Hematopoietic multipotent progenitor cell treated with erythropoietin and hydrocortisone succinate and interleukin-3 and kit ligand, for 8 days (in vitro differentiated cells): ENCODE measurements at regions not wholly inside any gene's neighbourhood (a gene's known extent, or its start where the extent isn't known, plus 50 kb on each side); places are given as distances from the start of the nearest gene placed in this dataset.
"Not testable (repeated sequence)": the region's sequence is repeated elsewhere in the genome, so short reads cannot be mapped to it uniquely, and the experiment has no call there.

Source experiments
- DNase-seq: peaks from one replicate; pipeline ENCODE4 v3.0.0-alpha.2; 2015

DNA sequence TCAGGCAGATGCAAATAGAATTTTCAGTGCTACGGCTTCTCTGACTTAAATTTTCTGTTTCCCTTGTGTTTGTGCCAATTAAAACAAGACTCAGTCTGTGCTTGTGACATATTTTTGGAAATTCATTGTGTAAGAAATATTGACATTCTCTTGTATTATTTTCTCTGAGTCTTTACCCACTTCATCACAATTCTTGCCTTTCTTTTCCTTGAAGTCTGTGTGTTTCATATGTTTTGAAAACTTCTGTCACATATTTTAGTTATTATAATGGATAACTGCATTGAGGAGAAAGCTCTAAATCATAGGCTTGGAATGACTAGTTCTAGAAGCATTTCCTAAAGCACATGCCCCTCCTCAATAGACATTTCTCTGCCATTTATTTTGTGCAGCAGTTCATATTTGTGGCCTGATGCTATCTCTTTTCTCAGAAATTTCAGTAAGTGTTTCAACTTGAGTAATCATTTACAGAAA, 206.6 kb downstream of the PALM2AKAP2 start:
- no peak for DNase-seq

DNA sequence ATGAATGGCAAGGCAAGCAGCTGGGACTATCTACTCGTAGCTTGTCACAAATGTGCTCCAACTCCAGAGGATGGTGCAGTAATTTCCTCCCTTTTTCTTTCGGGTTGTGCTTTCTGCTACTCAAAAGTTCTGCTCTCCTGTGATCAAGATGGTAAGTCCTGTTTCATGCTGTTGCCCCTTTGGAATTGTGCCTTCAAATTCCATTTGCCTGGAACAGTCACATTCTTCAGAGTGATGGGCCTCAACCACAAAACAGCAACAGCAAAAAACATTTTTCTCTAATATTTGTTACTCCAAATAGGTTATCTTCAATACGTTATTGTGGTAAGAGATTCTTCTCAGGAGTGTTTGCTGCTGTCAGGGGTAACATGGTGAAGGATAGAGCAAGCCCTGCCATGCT, 209.3 kb downstream of the PALM2AKAP2 start:
- DNase-seq, result no peak

DNA sequence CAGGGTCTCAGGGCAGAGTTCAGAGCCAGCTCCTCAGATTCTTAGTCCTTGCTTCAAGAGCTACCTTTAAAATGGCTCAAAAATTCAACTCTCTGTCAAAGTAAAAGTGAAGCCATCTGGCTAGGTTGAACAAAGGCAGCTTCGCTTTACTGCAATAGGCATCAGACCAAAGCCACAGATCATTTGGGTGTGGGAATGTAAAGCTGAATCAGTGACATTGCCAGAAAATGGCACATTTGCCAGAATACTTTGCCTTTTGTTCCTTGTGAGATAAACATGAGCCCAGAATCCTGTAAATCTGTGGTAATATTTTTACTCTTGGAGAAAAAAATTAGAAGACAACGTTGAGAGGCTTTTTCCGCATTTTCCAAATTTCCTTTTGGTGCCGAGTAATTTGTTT, 210.5 kb downstream of the PALM2AKAP2 start:
- DNase-seq, result no peak

DNA sequence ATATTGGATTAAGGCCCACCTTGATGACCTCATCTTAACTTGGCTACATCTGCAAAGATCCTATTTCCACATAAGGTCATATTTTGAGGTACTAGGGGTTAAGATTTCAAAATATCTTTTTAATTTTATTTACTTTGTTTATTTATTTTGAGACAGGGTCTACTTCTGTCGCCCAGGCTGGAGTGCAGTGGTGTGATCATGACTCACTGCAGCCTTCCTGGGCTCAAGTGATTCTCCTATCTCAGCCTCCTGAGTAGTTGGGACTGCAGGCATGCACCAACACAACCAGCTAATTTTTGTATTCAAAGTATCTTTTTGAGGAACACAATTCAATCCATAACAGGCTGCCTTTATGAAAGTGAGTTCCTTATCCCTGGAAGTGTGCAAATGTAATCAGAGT, 212.3 kb downstream of the PALM2AKAP2 start:
- no peak for DNase-seq

DNA sequence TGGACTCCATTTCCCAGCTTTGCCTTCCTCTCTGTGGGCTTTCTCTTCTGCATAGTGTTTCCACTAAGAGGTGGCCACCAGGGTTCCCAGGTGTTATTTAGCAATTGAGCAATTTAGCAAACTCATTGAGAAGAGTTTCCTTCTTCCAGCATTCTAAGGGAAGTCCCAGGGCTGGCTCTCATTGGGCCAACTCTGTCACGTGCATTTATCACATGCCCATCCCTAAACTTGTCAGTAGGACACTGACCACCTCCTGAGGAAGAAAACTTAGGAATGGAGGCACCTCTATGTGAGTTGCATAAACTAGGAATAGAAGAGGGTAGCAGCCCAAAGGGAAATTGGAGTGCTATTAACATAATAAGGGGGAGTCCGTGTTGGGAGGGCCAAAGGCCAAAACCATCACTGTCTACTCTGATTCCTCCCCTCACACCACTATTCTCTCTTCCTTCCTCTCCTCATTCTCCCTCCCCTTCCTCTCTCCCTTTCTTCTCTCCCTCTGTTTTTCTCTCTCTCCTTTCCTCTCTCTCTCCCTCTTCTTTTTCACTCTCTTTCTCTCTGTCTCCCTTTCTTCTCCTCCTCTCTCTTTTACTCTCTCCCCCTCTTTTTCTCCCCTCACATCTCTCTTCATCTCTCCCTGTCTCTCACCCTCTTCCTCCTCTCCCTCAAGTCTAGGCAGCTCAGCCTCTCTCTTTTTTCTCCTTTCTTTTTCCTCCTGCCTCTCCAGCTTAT, 213.4 kb downstream of the PALM2AKAP2 start:
- no peak for DNase-seq

DNA sequence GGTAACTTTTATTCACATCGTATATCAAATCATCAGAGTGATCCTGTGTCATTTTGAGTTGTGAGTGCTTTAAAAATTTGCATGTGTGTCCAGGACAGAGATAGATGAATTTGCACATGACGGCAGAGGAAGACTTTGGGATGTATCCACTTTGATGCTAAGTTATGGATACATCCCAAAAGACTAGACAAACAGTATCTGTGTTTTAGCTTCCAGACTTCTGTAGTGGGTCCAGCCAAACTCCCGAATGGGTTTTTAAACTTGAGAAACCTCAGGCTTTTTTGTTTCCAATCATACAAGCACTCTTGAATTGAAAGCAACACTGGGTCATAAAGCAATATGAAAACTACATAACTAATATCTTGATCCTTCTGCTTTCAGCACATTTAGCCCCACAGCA, 213.8 kb downstream of the C9orf152 start:
- DNase-seq, result no peak

DNA sequence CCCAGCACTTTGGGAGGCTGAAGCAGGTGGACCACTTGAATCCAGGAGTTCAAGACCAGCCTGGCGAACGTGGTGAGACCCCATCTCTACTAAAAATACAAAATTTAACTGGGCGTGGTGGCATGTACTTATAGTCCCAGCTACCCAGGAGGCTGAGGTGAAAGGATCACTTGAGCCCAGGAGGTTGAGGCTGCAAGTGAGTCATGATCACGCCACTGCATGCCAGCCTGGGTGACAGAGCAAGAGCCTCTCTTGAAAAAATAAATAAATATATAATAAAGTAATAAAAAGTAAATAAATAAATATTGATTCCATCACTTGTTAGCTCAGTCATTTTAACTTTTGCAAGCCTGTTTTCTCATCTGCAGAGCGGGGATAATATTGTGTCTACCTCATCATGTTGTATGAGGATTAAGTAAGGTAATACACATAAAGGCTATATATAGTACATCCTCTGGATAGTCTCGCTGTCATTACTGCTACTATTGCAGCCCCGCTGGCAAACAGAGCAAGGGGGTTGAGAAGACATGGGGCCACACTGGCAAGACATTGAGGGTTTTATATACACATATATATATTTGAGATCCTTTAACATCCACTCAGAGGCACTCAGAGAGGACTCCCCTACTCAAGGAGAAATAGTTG, 210.9 kb downstream of the C9orf152 start:
- DNase-seq, result no peak

DNA sequence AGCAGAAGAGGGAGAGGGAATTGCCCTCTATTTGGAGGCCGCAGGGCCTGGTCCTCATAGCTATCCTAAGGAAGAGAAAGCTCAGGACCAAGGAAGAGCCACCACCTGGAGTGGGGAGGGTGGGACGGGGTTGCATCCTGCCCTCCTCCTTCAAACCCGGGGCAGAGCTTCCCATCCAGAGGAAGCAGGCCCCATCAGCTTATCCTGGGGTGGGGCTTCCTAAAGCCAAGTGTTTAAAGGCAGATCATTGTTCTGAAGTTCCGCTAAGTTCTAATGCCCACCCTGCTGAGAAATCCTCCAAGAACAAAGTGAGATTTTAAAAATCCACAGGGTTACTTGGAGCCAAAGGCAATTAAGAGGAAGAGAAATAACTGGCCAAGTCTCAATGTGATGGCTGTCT, 210.3 kb downstream of the C9orf152 start:
- DNase-seq, result no peak

DNA sequence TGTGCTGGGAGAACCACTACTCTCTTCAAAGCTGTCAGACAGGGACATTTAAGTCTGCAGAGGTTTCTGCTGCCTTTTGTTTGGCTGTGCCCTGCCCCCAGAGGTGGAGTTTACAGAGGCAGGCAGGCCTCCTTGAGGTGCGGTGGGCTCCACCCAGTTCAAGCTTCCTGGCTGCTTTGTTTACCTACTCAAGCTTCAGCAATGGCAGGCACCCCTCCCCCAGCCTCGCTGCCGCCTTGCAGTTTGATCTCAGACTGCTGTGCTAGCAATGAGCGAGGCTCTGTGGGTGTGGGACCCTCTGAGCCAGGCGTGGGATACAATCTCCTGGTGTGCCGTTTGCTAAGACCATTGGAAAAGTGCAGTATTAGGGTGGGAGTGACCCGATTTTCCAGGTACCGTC, 202.4 kb downstream of the C9orf152 start:
- DNase-seq, result not testable (repeated sequence)

DNA sequence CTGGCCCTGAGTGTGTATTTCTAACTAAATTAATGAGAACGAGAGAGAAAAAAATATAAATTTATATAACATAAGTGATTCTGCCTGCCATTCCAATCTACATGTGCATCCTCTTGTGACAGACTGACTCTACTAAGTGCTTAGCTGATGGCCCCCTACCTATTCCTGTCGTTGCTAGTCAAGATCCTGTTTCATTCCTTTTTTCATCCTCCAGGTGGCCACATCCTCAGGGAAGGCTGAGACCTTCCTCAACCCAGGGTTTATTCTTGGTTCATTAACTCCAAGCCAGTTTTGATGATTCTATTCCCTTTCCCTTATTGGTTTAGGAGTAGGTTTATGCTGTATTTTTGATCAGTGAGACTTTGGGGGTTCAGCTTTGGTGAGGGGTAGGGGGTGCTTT, 201.3 kb downstream of the C9orf152 start:
- no peak for DNase-seq

DNA sequence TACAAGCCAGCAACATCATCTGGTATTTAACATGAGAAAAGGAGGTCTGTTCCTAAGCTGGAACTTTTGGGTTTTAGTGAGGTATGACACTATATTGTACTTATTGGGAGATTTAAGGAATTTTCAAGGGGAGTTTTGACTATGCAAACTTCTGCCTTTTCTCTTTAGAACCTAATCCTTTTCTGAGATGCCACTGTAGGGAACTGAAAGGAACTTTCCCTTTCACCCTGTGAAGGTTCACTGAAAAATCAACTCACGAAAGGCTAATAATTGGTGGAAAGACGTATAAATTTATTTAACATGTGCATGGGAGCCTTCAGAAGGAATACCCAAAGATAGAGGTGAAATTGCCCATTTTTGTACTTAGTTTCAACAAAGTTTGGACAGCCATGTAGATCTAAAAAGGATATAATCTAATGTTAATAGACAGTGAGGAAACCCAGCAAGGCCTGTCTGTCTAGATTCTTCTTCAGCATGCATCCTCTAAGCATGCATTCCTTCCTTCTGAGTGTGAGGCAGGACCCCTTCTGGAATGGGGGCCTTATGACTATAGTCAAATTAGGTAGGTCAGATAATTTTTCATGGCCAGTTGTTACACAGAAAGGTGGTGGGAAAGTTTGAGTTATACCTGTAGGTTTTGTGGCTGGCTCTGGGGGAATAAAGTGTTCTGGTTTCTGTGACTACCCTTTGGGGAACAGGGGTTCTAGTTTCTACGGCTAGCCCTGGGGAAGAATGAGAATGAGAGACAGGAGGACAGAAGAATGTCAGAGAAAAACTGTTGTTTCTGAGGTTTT, 200.3 kb downstream of the C9orf152 start:
- no peak for DNase-seq

DNA sequence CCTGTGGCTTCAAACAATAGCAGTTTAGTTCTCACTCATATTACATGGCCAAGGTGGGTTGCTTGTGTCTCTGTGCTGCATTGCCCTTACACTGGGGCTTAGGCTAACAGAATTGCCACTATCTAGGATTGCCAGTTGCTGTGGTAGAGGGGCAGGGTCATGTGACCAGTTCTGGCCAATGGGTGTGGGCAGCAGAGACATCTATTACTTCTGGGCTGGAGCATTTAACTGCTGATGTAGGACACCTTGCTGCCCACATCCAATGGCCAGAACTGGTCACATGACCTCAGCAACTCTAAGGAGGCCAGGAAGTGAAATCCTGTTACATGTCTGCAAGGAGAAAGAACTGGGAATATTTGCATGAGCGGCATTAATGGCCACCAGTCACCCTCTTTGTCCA, 199.3 kb downstream of the C9orf152 start:
- peak; percentile 34 for DNase-seq

DNA sequence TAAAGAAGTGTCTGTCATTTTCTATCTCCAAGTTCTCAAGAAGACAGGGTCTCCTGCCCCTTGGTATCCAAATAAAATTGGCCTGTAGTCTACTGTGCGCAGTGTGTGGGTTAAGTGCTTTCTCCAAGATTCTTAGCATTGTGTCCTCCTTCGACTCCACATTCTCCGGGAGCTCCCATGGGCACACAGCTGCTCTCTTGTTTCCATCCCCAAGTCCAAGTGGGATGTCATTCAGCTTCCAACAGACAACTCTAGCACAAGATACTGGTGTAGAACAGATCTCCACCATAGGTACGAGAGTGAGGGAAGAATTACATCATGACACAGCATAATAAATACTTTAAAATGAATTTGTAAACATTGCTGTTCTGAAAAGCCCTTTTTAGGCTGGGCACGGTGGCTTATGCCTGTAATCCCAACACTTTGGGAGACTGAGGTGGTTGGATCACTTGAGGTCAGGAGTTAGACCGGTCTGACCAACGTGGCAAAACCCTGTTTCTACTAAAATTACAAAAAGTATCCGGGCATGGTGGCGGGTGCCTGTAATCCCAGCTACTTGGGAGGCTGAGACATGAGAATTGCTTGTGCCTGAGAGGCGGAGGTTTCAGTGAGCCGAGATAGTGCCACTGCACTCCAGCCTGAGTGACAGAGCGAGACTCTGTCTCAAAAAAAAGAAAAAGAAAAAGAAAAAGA, 196.2 kb downstream of the C9orf152 start:
- DNase-seq, result no peak

DNA sequence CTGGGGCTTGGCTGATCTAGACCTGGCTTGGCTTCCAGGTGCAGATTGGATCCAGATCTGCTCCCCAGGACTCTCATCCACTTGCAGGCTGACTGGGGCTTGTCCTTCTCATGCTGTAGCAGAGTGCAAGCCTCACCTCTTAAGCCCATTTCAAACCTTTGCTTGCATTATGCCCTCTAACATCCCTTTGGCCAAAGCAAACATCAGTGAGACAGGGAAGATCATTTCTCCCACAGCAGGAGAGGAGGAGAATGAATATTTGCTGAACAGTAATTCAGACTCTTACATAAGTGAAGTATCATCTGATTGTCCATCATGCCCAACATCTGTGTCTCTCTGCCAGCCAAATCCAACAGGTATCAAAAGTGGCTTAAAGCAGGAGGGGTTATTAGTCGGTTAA, 194.9 kb downstream of the C9orf152 start:
- DNase-seq, result no peak

DNA sequence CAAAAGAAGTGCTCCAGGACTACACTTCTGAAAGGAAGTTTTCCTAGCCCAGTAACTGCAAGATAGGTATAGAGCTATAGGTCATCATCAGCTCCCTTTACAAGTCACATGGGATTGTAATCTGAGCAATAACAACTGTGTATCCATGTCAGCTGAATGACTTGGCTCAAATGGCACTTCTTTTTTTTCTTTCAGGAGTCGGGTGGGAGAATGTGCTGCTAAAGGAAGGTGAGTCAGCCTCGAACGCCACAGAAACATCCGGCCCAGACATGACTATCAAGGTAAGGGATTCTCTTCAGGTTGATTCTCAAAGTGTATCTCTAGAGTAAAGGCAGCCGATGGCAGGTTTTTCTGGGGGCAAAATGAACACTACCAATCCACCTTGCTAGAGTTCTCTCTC, 192.2 kb downstream of the C9orf152 start:
- no peak for DNase-seq

DNA sequence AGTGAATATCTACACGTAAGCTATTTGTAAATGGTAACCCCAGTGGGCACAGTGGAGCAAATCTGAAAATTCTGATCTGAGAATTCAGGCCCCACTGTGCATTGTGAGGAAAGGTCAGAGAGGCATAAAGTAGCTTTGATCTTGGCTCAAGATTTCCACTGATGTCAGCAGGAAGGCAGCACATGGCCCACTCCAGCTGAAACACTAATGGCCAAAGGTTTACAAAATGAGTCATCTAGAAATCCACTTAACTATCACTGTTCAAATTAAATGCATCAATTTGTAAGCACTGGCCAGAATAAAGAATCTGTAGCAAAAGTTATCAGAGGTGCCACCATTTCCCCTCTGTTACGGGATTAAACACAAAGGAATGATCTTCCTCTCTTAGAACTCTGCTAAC, 191.6 kb downstream of the C9orf152 start:
- DNase-seq, result no peak

DNA sequence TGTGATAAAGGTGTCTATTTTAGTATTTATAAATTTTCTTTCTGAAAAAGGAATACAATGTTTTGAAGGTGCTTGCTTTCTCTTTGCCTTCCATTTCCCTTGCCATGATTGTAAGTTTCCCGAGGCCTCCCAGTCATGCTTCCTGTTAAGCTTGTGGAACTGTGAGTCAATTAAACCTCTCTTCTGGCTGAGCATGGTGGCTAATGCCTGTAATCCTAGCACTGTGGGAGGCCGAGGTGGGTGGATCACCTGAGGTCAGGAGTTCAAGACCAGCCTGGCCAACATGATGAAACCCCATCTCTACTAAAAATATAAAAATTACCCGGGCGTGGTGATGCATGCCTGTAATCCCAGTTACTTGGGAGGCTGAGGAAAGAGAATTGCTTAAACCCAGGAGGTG, 187.7 kb downstream of the C9orf152 start:
- not testable (repeated sequence) for DNase-seq

DNA sequence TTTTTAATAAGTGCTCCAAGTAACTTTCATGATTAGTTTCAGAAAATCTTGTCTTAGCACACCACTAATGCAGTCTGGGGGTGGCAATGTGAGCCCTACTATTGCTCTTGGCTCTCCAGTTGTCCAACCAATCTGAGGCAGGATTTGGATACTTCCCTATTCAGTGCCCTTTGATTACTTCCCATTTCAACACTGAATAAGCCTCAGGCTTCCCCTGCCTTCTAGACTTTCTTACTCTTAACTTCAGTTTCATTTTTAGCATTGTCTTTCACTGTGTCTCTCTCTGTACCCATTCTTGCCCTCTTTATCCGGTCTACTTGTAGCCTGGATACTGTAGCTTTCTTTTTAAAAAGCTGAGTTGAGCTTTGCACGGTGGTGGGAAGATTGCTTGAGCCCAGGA, 186.1 kb downstream of the C9orf152 start:
- DNase-seq, result peak; percentile 4

DNA sequence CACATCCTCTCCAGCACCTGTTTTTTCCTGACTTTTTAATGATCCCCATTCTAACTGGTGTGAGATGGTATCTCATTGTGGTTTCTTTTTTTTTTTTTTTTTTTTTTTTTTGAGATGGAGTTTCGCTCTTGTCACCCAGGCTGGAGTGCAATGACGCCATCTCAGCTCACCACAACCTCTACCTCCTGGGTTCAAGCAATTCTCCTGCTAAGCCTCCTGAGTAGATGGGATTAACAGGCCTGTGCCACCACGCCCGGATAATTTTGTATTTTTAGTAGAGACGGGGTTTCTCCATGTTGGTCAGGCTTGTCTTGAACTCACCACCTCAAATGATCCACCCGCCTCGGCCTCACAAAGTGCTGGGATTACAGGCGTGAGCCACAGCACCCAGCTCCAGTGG, 184.7 kb downstream of the C9orf152 start:
- not testable (repeated sequence) for DNase-seq

DNA sequence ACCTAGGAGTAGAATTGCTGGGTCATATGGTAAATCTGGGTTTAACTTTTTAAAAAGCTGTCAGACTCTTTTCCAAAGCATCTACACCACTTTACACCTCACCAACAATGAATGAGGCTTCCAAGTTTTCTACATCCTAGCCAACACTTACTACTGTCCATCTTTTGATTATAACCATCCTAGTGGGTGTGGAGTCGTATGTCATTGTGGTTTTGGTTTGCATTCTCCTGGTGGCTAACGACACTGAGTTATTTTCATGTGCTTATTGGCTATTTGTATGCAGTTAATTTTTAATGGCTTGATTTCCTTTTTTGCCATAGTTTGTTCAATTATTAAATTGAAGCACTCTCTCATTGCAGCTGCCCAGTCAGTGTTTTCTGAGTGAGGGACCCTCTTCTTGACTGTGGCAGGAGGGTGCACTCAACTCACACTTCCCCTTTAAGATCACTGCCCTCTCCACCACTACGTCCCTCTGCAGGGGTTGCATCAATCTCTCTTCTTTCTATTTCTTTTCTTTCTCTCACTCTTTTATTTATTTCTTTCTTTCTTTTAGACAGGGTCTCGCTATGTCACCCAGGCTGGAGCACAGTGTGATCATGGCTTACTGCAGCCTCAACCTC, 182.3 kb downstream of the C9orf152 start:
- DNase-seq, result no peak

DNA sequence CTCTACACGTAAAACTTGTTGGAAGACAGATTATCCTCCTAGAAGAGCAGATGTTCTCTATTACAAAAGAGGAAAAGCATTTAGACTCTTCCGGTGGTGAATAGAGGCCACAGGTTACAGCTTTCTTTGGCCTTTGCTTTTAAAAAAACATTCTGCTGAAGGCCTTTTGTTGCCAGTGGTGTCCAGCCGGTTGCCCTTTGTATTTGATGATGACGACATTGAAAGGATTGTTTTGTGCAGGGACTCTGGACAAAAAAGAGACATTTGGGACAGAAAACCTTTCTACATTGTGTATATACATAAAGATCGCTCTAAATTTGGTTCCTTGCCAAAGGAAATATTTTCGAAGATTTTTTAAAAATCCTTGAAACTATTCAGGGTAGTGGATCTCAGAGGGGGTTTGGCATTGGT, 180.3 kb downstream of the C9orf152 start:
- no peak for DNase-seq

DNA sequence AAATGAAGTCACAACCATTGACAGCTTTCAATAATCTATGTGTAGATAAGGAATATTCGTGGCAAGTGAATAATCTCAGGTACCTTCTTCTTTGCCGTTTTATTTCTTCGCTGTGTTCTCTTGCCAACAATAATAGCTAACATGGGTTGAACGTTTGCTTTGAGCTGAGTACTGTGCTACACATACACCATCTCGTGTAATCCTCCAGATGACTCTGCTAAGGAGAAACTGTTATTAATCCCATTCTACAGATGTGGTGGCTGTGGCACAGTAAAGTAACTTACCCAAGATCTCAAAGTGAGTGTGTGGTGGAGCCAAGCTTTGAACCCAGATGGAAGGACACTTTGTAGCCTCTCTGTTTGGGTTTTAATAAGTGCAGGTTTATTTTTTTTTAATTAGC, 179.7 kb downstream of the C9orf152 start:
- DNase-seq, result no peak

DNA sequence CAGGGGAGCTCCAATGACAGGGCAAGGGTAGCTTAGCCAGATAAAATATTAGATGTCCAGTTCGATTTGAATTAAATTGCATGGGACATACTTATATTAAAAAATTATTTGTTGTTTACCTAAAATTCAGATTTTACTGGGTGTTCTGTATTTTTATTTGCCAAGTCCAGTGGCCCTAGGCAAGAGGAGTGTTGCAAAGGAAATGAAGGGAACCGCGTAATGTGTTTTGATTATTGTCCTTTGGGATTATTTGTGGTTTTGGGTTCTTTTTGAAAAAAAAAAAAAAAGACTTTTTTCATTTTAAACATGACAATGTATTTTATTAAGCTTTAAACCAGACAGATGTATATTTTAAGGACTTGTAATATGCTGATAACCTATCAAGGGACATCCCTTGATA, 179.3 kb downstream of the C9orf152 start:
- DNase-seq, result no peak
